ENCODE measurements at regions not wholly inside any gene's neighbourhood (a gene's known extent, or its start where the extent isn't known, plus 50 kb on each side); places are given as distances from the start of the nearest gene placed in this dataset.

- Mint-ChIP-seq H3K27me3 (ENCODE audit: unreplicated experiment) (peaks cover 76% of the 10 kb centered on the region), H3K4me3 (ENCODE audit: low read depth, unreplicated experiment) (no peak overlapping the region), H3K4me1 (ENCODE audit: low read depth, unreplicated experiment) (no peaks in the 10 kb centered on the region), H3K27ac (ENCODE audit: unreplicated experiment) (no peak overlapping the region), H3K36me3 (ENCODE audit: insufficient read depth, unreplicated experiment) (no peaks in the 10 kb centered on the region), H3K9me3 (ENCODE audit: low read depth, unreplicated experiment) (no peaks in the 10 kb centered on the region)
- DNase-seq = no peak
- intact Hi-C loops (cut with micrococcal nuclease; ENCODE audit: unreplicated experiment) = no loop called here
- TF ChIP-seq CTCF (IDR thresholded peaks at IDR 0.05; ENCODE audit: unreplicated experiment) = no peak
- BruUV-seq (replicated peaks) = no TSS peak
- CTCF ChIA-PET = no interaction called here
These were observed 173.8 kb upstream of the HDAC4 start for GRCh38 chr2:239574434-239575156.

GRCh38 chr2:239574054-239574433 lies 173.2 kb upstream of the HDAC4 start:
- intact Hi-C loops (cut with micrococcal nuclease; ENCODE audit: unreplicated experiment) = no loop called here
- no peak for TF ChIP-seq CTCF (IDR thresholded peaks at IDR 0.05; ENCODE audit: unreplicated experiment)
- no peak overlapping the region for H3K27ac Mint-ChIP-seq (ENCODE audit: unreplicated experiment)
- no peaks in the 10 kb centered on the region for H3K4me1 Mint-ChIP-seq (ENCODE audit: low read depth, unreplicated experiment)
- BruUV-seq (replicated peaks) = no TSS peak
- CTCF ChIA-PET = no interaction called here
- no peaks in the 10 kb centered on the region for H3K9me3 Mint-ChIP-seq (ENCODE audit: low read depth, unreplicated experiment)
- DNase-seq = no peak
- no peak overlapping the region for H3K4me3 Mint-ChIP-seq (ENCODE audit: low read depth, unreplicated experiment)
- H3K27me3 Mint-ChIP-seq (ENCODE audit: unreplicated experiment) = peaks cover 78% of the 10 kb centered on the region
- no peaks in the 10 kb centered on the region for H3K36me3 Mint-ChIP-seq (ENCODE audit: insufficient read depth, unreplicated experiment)

GRCh38 chr2:239570971-239571520 lies 170.2 kb upstream of the HDAC4 start:
- H3K4me1 Mint-ChIP-seq (ENCODE audit: low read depth, unreplicated experiment) = no peaks in the 10 kb centered on the region
- H3K36me3 Mint-ChIP-seq (ENCODE audit: insufficient read depth, unreplicated experiment) = no peaks in the 10 kb centered on the region
- no peak overlapping the region for H3K27ac Mint-ChIP-seq (ENCODE audit: unreplicated experiment)
- no peak overlapping the region for H3K4me3 Mint-ChIP-seq (ENCODE audit: low read depth, unreplicated experiment)
- CTCF ChIA-PET = no interaction called here
- H3K9me3 Mint-ChIP-seq (ENCODE audit: low read depth, unreplicated experiment) = no peaks in the 10 kb centered on the region
- no peak for TF ChIP-seq CTCF (IDR thresholded peaks at IDR 0.05; ENCODE audit: unreplicated experiment)
- intact Hi-C loops (cut with micrococcal nuclease; ENCODE audit: unreplicated experiment) = no loop called here
- no peak for DNase-seq
- BruUV-seq (replicated peaks) = no TSS peak
- peaks cover 56% of the 10 kb centered on the region for H3K27me3 Mint-ChIP-seq (ENCODE audit: unreplicated experiment)

- Mint-ChIP-seq H3K27me3 (ENCODE audit: unreplicated experiment) (peaks cover 53% of the 10 kb centered on the region), H3K36me3 (ENCODE audit: insufficient read depth, unreplicated experiment) (no peaks in the 10 kb centered on the region), H3K27ac (ENCODE audit: unreplicated experiment) (no peak overlapping the region), H3K4me1 (ENCODE audit: low read depth, unreplicated experiment) (no peaks in the 10 kb centered on the region), H3K9me3 (ENCODE audit: low read depth, unreplicated experiment) (no peaks in the 10 kb centered on the region), H3K4me3 (ENCODE audit: low read depth, unreplicated experiment) (no peak overlapping the region)
- TF ChIP-seq CTCF (IDR thresholded peaks at IDR 0.05; ENCODE audit: unreplicated experiment) = no peak
- no TSS peak for BruUV-seq (replicated peaks)
- DNase-seq = no peak
- intact Hi-C loops (cut with micrococcal nuclease; ENCODE audit: unreplicated experiment) = no loop called here
- CTCF ChIA-PET = interaction anchor here (0.6 kb wide), 1 partner anchor 20 kb away, joined by 3 read pairs; no protein-coding TSS in a partner anchor
These were observed 169.6 kb upstream of the HDAC4 start for GRCh38 chr2:239570216-239570925.
